HG03280 (cell line): ENCODE measurements at regions not wholly inside any gene's neighbourhood (a gene's known extent, or its start where the extent isn't known, plus 50 kb on each side); places are given as distances from the start of the nearest gene placed in this dataset.
"Not testable (repeated sequence)": the region's sequence is repeated elsewhere in the genome, so short reads cannot be mapped to it uniquely, and the experiment has no call there.

Experiments used
- ATAC-seq: cut with Tn5 transposase; IDR thresholded peaks from one replicate; pipeline ENCODE4 v1.9.1; 2021; ENCODE audit warnings: mild to moderate bottlenecking, moderate library complexity; ENCODE audit not compliant: unreplicated experiment

DNA sequence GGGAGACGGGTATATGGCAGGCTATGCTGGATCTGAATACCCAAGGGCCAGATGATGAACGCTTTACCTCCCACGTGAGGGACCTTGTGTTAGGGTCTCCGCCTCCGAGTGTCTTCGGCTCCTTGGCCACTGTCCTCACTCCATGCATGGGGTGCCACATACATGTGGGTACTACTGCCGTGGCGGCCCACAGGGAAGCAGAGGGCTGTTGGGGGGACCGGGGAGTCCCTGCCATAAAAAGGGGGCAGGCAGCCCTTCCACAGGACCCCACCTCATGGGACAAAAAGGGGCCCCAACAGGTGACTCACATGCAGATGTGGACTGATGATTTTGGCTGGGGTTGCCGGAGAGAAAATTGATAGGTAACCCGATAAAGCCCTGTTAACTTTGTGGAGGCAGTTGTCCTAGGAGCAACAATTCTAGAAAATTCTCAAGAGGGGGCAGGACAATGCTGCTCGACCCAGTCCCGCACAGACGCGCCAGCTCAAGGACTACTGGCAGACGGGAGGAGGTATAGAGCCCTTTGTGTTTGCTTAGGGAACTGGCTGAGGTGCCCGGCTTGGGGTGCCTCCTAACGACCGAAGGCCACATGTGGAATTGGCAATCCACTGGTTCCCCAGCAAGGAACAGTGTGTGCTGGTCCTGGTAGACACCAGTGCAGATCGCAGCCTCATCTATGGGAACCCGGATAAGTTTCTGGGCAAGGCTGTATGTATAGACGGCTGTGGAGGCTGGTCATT lies 695.7 kb upstream of the AGA start:
- ATAC-seq, result no peak

DNA sequence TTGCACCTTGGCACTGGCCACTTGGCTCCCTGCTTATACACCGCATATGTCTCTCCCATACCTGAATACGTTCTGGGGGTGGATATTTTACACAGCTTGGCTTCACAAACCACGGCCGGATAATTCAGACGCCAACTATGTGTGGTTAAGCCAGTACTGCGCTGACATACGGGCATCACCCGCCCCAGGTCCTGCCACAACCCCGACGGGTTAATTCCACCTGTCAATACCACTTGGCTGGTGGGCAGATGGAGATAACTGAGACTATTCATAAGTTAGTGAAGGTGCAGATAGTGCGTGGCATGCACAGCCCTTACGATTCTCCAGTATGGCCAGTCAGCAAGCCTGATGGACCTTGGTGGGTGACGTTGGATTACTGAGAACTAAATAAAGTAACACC lies 696.3 kb upstream of the AGA start:
- ATAC-seq, result no peak

DNA sequence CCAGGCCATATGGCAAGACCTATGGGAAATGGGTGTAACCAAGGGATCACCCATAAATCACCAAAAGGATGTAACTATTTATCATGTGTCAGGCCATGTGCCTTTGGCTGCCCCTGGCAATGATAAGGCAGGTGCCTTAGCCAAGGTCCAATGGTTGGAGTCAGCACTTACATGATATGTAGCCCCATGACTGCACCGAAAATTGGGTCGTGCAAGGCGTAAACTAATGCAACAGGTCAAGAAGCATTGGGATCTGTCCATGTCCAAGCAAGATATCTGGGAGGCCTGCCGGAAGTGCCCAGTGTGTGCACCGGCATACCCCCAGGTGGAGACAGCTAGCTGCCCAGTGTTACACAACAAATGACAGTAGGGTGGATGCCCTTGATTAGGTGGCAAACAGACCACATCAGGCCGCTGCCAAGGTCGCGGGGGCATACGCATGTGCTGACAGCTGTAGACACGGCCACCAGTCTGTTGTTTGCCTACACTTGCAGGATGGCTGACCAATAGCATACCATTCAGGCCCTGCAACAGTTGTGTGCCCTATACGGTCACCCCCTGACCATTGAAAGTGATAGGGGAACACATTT lies 698.2 kb upstream of the AGA start:
- ATAC-seq, result no peak

DNA sequence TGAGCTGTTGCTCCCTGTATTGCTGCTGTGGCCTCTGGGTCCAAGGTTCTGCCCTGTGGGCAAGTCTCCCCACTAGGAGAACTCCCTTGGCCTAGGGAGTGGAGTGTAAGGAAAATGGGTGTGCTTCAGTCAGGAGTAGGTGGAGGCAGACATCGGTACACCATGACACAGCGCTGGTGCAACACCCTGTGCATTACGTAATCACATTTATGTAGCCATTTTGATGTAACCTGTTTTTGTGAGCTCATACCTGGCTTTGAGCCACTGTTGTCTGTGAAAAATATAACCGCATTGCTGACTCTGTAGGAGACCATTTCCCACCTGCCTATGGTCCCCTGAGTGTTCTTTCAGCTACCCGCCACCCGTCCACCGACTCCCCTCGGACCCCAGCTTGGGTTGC lies 700.5 kb upstream of the AGA start:
- ATAC-seq, result no peak

DNA sequence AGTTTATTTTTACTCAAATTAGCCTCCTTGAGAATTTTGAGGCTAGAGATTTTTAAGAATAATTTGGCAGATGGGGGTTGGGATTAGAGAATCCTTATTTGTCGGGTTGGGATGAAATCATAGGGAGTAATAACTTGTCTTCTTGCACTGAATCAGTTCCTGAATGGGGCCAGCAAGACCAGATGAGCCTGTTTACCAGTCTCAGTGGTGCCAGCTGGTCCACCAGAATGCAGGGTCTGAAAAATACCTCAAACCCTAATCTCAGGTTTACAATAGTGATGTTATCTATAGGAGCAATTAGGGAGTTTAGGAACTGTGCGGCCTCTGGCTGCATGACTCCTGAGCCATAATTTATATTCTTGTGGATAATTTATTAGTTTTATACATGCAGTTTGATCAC lies 705.9 kb upstream of the AGA start:
- no peak for ATAC-seq

DNA sequence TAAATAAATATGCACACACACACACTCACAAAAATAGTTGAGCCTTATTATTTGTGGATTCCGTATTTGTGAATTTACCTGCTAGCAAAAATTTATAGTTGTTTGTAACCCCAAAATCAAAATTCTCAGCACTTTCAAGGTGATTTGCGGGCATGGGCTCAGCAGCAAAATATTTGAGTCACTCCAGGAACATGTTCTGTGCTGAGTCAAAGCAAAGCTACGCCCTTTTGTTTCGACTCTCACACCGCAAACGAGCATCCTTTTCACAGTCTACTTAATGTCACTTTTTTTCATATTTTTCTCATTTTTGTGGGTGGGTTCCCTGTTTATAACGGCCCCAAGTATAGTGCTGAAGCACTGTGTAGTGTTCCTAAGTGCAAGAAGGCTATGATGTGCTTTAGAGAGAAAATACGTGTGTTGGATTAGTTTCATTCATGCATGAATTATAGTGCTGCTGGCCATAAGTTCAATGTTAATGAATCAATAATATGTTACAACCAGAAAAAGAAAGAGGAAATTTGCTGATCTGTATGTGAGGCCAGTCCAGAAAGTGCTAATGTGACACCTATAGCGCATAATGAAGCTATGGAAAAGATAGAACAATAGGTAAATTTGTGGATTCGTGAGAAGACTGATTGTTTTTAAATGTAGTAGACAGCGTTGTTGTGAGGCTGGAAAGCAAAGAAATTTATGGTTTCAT lies 723.2 kb upstream of the AGA start:
- no peak for ATAC-seq

DNA sequence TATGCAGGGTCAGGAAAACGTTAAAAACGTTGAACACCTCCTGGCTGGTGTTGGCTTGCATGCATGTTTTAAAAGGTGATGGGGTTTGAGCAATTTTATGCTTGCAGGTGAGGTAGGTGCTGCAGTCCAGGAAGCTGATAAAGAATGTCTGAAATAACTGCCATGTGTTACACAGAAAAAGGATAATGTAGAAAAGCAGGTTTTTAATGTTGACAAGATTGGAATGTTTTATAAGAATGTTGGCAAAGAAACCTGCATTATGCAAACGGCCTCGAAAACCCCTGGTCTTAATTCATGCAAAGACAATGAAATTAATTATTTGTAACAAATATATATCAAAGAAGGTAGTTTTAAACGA lies 723.7 kb upstream of the AGA start:
- no peak for ATAC-seq

DNA sequence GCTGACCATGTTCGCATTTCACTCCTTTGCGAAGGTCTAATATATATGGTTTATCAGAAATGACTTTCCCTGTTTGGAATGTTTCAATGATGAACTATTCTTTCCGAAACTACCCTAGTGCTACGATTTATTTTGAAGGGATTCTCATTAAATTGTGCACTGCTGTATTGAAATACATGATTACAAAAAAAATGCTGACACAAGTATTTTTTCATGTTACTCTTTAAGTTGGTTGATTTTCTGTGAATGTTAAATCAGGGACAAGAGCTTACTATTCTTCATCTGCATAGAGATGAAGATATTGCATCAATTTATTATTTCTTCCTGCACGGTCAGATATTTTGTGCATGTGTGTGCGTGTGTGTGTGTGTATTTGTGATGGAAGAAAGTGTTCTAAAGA lies 731.5 kb upstream of the AGA start:
- no peak for ATAC-seq

DNA sequence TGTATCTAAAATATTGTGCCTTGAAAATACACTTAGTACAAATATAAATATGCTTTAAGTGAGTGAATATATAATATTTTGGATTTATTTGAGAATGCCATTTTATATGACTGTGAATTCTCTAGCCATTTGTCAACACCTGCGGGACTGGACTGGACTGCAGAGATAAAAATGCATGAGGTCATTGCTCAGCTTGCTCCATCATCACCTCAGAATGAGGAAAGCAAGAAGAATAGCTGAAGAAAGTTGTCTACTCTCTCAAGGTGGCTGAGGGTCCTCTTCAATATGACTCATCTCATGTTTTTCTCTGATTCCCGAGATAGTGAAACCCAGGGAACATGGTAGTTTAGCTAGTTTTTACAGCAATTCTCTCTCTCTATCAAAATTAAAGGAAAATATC lies 732.5 kb upstream of the AGA start:
- no peak for ATAC-seq

DNA sequence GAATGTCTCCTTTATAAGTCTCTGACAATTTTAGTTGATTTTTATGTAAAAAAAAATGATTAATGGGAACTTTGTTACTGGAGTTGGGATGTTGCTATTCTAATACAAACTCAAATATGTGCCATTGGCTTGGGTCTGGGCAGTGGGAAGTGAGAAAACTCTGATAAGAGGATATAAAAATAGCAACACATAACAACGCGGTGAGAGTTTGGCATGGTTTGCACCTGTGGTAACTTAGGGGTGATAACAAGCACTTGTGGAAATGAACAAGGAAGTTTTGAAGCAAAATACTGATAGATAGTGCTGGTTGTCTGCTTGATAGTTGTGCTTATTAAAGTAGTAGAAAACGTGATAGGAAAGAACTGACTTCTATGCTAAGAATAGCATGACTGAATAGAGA lies 743.3 kb upstream of the AGA start:
- ATAC-seq, result no peak

DNA sequence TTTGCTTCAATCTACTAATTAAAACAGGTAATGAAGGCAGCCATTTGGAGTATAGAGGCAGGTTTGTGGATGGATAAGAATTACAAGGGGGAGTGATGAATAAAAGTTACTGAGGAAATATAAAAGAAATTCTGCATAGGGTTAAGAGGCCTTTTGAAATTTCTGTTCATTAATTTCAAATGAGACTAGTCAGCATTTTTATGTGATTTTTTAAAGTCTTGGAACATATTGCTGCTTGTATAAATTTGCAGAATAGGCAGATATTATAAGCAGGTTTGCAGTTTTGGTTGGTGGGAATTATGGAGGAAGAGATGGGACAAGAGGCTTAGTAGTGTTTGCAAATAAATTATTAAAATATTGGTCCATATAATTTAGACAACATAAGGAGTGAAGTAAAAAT lies 750.4 kb upstream of the AGA start:
- no peak for ATAC-seq

DNA sequence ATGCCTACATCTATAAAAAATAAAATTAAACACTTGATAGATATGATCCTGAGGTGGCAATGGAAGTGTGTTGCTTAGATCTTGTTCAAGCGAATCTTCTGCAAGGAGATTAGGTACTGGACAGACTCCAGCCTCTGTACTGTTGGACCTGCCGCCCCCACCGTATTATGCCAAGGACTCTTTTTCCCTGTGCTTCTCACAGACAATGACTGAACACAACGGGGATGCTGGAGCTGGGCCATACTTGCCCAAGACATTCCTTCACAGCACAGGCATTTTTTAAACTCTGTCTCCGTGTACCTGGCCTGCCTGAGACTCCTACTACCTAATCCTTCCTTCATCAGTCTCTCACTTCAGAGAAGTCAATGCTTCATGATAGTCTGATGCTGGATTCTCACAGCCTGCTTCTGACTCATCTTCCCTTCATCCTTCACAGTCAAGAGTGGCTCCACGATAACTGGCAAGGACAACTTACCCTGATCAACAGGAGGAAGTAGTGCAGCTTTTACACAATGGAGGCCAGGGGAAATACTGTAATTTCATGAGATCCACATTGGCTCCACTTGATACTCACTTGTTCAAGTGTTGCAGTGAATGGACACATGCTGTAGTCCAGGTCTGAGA lies 754.6 kb upstream of the AGA start:
- ATAC-seq, result no peak

DNA sequence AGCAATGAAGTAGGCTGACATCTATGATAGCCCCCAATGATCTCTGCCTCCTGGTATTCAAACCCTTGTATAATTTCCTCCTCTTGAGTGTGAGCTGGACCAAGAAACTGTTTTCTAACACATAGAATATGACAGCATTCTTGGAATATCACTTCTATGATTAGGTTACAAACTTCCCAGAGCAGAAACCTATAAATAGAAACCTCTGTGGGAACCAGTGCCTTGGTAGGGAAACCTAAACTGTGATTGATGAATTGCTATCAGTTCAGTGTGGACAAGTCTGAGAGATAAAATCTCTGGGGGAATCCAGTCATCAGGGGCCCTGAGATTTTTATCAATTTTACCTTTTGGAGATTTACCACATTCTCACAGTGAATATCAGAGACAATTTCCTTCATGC lies 756.5 kb upstream of the AGA start:
- ATAC-seq, result no peak

DNA sequence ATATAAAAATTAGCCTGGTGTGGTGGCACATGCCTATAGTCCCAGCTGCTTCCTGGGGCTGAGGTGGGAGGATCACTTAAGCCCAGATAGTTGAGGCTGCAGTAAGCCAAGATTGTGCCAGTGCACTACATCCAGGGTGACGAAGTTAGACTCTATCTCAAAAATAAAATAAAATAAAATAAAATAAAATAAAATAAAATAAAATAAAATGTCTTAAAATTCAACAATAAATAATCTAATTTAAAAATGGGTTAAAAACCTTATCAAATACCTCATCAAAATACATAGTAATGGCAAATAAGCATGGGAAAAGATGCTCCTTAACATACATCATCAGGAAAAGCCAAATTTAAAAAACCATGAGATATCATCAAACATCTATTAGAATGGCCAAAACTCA lies 760.2 kb upstream of the AGA start:
- no peak for ATAC-seq

DNA sequence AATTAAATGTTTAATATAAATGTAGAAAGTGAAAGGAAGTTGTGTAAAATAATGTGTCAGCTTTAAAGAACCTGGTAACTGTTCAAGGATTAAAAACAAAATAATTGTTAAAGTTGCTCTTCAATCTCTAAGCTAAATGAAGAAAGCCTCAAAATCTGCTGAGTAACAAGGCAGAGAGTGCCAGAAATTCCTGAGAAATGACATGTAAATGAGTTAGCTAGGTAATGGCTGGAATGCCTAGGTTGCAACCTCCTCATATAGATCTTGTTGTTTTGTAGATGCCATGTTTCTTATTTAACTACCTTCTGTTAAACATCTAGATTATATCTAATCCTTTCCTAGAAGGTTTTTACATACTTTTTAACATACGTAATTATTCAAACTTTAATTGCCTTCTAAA lies 763.6 kb upstream of the AGA start:
- no peak for ATAC-seq

DNA sequence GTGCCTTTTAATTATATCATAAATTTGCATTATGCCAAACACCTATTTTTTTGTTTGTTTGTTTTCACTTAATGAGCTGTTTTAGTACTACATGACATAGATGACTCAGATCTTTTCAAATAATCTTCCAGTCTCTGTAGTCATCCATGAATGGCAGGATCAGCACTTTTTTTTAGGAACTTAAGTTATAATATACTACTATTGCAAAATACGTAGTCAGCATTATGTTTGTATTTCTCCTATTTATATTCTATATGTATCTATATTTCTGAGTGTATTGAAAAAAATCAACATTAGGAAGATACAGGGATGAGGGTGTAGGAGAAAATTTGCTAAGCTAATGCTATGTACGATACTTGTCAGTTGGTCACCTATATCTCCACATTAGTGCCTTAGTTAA lies 773.1 kb upstream of the AGA start:
- no peak for ATAC-seq

DNA sequence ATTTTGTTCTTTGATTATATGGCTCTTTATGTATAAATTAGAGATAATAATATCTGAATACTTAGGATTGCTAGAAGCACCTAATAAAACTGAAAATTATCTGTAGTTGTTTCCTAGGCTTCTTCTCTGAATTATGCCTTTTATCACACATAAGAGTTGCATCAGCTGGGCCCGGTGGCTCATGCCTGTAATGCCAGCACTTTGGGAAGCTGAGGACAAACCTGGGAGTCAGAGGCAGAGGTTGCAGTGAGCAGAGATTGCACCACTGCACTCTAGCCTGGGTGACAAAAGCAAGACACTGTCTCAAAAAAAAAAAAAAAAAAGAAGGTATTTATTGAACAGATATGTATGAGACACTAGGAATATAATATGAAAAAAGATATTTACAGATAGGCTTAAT lies 773.5 kb upstream of the AGA start:
- ATAC-seq, result no peak

DNA sequence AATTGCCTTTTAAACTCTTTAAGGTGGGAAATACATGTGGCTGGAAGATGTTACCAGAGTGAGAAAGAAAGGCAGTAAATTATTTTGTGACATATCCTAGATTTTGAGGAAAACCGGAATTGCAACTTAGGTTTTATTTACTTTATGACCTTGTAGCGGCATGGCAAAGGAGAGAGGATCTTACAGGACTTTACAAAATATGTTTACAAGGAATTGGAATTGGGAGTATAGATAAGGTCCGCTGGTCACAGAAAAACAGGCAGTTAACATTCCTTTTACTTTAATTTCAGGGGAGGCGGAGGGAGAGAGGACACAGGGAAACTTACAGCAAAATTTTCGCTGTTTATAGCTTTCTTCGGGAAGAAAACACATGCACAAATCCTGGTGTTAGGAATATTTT lies 784.2 kb upstream of the AGA start:
- not testable (repeated sequence) for ATAC-seq

DNA sequence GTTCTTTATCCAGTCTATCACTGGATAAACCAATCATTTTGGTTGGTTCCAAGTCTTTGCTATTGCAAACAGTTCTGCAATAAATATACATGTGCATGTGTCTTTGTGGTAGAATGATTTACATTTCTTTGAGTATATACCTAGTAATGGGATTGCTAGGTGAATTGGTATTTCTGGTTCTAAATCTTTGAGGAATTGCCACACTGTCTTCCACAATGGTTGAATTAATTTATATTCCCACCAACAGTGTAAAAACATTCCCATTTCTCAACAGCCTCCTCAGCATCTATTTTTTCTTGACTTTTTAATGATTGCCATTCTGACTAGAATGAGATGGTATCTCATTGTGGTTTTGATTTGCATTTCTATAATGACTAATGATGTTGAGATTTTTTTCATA lies 791.7 kb upstream of the AGA start:
- ATAC-seq, result no peak

DNA sequence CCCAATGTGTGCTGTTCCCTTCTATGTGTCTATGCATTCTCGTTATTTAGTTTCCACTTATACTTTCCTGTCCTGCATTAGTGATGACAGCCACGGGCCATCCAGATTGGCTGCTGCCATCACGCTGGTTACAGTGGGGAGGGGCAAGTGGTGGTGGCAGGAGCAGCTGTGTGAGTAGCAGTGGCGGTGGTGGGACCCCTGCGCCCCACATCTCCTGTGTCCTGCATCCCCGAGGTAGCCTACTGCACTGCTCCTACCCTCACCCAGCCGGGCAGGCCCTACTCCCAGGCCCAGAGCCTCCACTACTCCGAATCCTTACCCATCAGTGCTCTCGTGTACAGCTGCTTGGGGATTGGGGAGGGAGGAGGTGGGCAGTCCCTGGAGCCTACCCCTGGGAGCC lies 798.7 kb upstream of the AGA start:
- no peak for ATAC-seq

DNA sequence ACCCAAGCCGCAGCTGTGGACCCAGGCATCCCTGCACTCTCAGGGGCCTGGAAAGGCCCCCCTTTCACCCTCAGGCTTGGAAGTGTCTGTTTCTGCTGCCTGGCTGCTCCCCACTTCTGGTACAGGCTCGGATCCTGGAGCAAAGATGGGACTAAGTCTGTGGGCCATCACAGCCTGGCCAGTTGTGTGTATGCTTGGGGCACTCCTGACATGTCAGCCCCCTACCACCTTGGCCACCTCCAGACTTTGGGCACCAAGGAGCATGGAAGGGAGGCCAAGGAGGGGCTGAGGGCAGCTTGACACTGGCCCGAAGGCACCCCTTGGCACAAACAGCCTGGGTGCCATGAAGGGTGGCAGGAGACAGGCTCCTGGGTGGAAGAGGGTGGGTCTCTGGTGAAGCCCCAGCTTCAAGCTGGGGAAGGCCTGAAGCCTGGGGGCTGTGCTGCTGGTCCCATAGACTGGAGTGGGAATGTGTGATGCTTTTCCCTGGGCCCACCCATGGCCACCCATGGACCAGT lies 799.4 kb upstream of the AGA start:
- ATAC-seq, result no peak

DNA sequence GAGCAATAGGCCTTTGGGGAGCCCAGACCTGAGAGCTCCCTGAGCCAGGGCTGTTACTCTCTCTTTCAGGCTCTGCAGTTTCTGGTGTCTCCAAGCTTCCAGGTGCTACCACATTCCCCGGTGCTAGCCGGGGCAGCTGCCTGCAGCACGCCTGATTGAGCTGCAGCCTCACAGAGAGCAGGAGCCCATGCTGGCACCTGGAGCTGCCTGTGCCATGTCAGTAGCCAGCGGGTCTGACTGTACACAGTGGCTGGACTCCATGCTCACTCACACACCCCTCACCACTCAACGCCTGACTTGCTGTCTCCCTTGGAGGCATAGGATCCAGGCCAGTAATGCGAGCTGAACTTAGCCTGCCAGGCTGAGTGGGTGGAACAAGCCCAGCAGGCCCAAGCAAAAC lies 800.4 kb upstream of the AGA start:
- no peak for ATAC-seq
